Aorta (tissue), 5 donors: ENCODE measurements at regions not wholly inside any gene's neighbourhood (a gene's known extent, or its start where the extent isn't known, plus 50 kb on each side); places are given as distances from the start of the nearest gene placed in this dataset.
"Not testable (repeated sequence)": the region's sequence is repeated elsewhere in the genome, so short reads cannot be mapped to it uniquely, and the experiment has no call there.

Experiments
- ATAC-seq: fragments of 200-7000 bp; cut with Tn5 transposase; one replicate; pipeline ENCODE4 v1.9.1; 2022; ENCODE audit warnings: moderate library complexity; ENCODE audit not compliant: low FRiP score
- DNase-seq, 2 donors: peaks; one replicate each; pipeline ENCODE4 v3.0.0-alpha.2; 2020
- H3K27ac ChIP-seq, 2 donors: one replicate each; pipeline ENCODE4 v1.5.1; 2013; ENCODE audit warnings: low read length in 2 of 2, mild to moderate bottlenecking in 2 of 2, moderate library complexity in 2 of 2, control low read depth in 1 of 2, inconsistent platforms in 1 of 2, low read depth in 1 of 2
- H3K27me3 ChIP-seq, 2 donors: one replicate each; pipeline ENCODE4 v1.6.1; 2013; ENCODE audit warnings: control low read depth in 1 of 2, low read length in 1 of 2, mild to moderate bottlenecking in 1 of 2, moderate library complexity in 1 of 2; ENCODE audit not compliant: insufficient read depth in 2 of 2, control insufficient read depth in 1 of 2
- H3K36me3 ChIP-seq, 2 donors: one replicate each; pipeline ENCODE4 v1.6.1; 2013; ENCODE audit warnings: control low read depth in 1 of 2, low read length in 1 of 2, mild to moderate bottlenecking in 1 of 2; ENCODE audit not compliant: insufficient read depth in 2 of 2, control insufficient read depth in 1 of 2
- H3K4me1 ChIP-seq, 2 donors: one replicate each; pipeline ENCODE4 v1.6.1; 2013; ENCODE audit warnings: low read length in 2 of 2, control low read depth in 1 of 2, mild to moderate bottlenecking in 1 of 2, moderate library complexity in 1 of 2; ENCODE audit not compliant: insufficient read depth in 2 of 2, control insufficient read depth in 1 of 2
- H3K4me3 ChIP-seq, 2 donors: one replicate each; pipeline ENCODE4 v1.5.1; 2013; ENCODE audit warnings: low read length in 2 of 2, control low read depth in 1 of 2, mild to moderate bottlenecking in 1 of 2
- H3K9me3 ChIP-seq: one replicate; pipeline ENCODE4 v1.6.1; 2013; ENCODE audit warnings: mild to moderate bottlenecking, low read length; ENCODE audit not compliant: control insufficient read depth
- WGBS, 2 donors: extraction: QIAGEN DNeasy Blood & Tissue Kit; methylation state at CpG; one replicate each; pipeline ENCODE4 v1.1.7; 2013; 5-methylcytosine and 5-hydroxymethylcytosine counted together
- intact Hi-C, 2 donors: fragments of 100-400 bp; cut with DNase I; formaldehyde crosslinking; loops; one replicate each; pipeline versions ENCODE4 v1.14.2 to v1.15.0; 2022
- donor health status: healthy with polysubstance abuse.
- donor health status: Bipolar disorder and iron deficiency.
- donor health status: DM: no; HTN: no; CAD: no.
- donor health status: DM: no; HTN: no; CAD: no.
- donor health status: DM: yes; HTN: yes; CAD: no.

- H3K27me3 ChIP-seq, intact Hi-C loops, H3K4me3 ChIP-seq, ATAC-seq, H3K36me3 ChIP-seq, DNase-seq, H3K27ac ChIP-seq, H3K9me3 ChIP-seq, H3K4me1 ChIP-seq: not testable (repeated sequence)
- WGBS, 2 donors: 77 to 85% methylated on average over 4 of the region's 4 CpGs
Observed at GRCh38 chr7:39791035-39791434, 159.0 kb upstream of the CDK13 start.

DNA sequence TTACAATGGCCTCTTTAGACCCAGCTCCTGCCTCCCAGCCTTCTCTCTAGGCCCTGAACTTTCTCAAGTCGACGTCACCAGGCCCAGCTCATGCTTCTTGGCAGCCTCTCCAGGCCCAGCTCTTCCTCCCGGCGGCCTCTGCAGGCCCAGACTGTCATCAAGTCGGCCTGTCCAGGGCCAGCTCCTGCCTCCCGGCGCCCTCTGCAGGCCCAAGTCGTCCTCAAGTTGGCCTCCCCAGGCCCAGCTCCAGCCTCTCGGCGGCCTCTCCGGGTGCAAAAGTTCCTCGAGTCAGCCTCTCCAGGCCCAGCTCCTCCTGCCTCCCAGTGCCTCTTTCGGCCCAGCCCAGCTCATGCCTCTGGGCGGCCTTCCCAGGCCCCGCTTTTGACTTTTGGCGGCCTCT, 158.1 kb upstream of the CDK13 start:
- not testable (repeated sequence) for H3K9me3 ChIP-seq
- 80 to 85% methylated on average over 12 to 16 of the region's 16 CpGs for WGBS, 2 donors

GRCh38 chr7:39793026-39793425, 157.0 kb upstream of the CDK13 start:
- H3K9me3 ChIP-seq, H3K36me3 ChIP-seq, H3K27ac ChIP-seq, ATAC-seq, H3K27me3 ChIP-seq, intact Hi-C loops, H3K4me3 ChIP-seq, DNase-seq, H3K4me1 ChIP-seq: not testable (repeated sequence)
- WGBS, 2 donors: 91% methylated on average over 21 to 22 of the region's 22 CpGs

More for the DNA sequence above, 158.1 kb upstream of the CDK13 start:
- H3K4me1 ChIP-seq, H3K27ac ChIP-seq, ATAC-seq, H3K4me3 ChIP-seq, H3K36me3 ChIP-seq, DNase-seq, intact Hi-C loops, H3K27me3 ChIP-seq: not testable (repeated sequence)

GRCh38 chr7:39793851-39794250, 156.2 kb upstream of the CDK13 start:
- H3K27me3 ChIP-seq, H3K36me3 ChIP-seq, H3K9me3 ChIP-seq, DNase-seq, intact Hi-C loops, H3K27ac ChIP-seq, ATAC-seq, H3K4me1 ChIP-seq, H3K4me3 ChIP-seq: not testable (repeated sequence)
- WGBS, 2 donors: 95 to 97% methylated on average over 13 to 23 of the region's 23 CpGs

GRCh38 chr7:39796947-39797346, 153.1 kb upstream of the CDK13 start:
- intact Hi-C loops: not testable (repeated sequence)
- WGBS, 2 donors: 90 to 92% methylated on average over 4 to 5 of the region's 6 CpGs

GRCh38 chr7:39798077-39798476, 152.0 kb upstream of the CDK13 start:
- H3K27ac ChIP-seq, H3K27me3 ChIP-seq, H3K4me1 ChIP-seq, H3K36me3 ChIP-seq, H3K4me3 ChIP-seq, H3K9me3 ChIP-seq, intact Hi-C loops, ATAC-seq, DNase-seq: not testable (repeated sequence)
- 69 to 82% methylated on average over 7 to 10 of the region's 10 CpGs for WGBS, 2 donors

More at GRCh38 chr7:39796947-39797346, 153.1 kb upstream of the CDK13 start:
- not testable (repeated sequence) for DNase-seq, H3K27ac ChIP-seq, H3K4me3 ChIP-seq, H3K4me1 ChIP-seq, ATAC-seq, H3K36me3 ChIP-seq, H3K9me3 ChIP-seq, H3K27me3 ChIP-seq

GRCh38 chr7:39808796-39809481, 141.1 kb upstream of the CDK13 start:
- DNase-seq (no peak), ATAC-seq (no peak)
- intact Hi-C loops: no loop called here
- Histone ChIP-seq H3K4me3 (no peak overlapping the region), H3K36me3 (no peaks in the 10 kb centered on the region), H3K9me3 (no peaks in the 10 kb centered on the region), H3K4me1 (no peaks in the 10 kb centered on the region), H3K27me3 (no peaks in the 10 kb centered on the region), H3K27ac (no peak overlapping the region)
- 56 to 84% methylated on average over 6 to 10 of the region's 10 CpGs for WGBS, 2 donors

DNA sequence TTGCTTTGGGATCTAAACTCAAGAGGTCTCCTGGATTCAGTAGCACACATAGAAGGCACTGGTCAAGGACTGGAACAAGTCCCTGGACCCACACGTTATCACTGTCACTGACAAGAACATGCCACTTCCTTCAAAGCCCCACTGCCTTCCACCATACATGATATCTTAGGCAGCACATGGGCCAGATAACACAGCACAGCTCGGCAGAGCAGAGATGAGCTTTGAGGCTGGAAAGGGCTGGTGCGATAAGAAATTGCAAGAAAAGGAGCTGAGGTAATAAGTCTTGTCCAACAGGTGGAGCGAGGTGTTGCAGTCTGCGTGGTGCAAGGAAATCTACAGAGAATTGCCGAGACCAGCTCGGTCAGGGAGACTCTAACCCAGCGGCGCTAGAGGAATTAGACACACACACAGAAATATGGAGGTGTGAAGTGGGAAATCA, 139.8 kb upstream of the CDK13 start:
- H3K4me3 ChIP-seq: no peak overlapping the region
- no peak for DNase-seq
- H3K27me3 ChIP-seq: no peaks in the 10 kb centered on the region
- no peaks in the 10 kb centered on the region for H3K36me3 ChIP-seq
- no peaks in the 10 kb centered on the region for H3K4me1 ChIP-seq
- ATAC-seq: no peak
- WGBS, 2 donors: 80 to 82% methylated on average over 9 of the region's 9 CpGs
- intact Hi-C loops: no loop called here
- no peaks in the 10 kb centered on the region for H3K9me3 ChIP-seq
- H3K27ac ChIP-seq: no peak overlapping the region

- H3K27ac ChIP-seq: no peak overlapping the region
- H3K36me3 ChIP-seq: no peaks in the 10 kb centered on the region
- DNase-seq (no peak), ATAC-seq (no peak)
- no peaks in the 10 kb centered on the region for H3K4me1 ChIP-seq
- intact Hi-C loops: no loop called here
- no peaks in the 10 kb centered on the region for H3K27me3 ChIP-seq
- H3K9me3 ChIP-seq: no peaks in the 10 kb centered on the region
- no peak overlapping the region for H3K4me3 ChIP-seq
- WGBS, 2 donors: 53 to 63% methylated on average over 4 of the region's 4 CpGs
Observed at GRCh38 chr7:39810710-39811109, 139.3 kb upstream of the CDK13 start.
